Activated naive CD8-positive, alpha-beta T cell treated with anti-CD3 and anti-CD28 coated beads, Interleukin-2, amount 50 U/mL, for 24 hours (primary cell): ENCODE measurements at regions not wholly inside any gene's neighbourhood (a gene's known extent, or its start where the extent isn't known, plus 50 kb on each side); places are given as distances from the start of the nearest gene placed in this dataset.

Source experiments
- ATAC-seq: fragments of 150-1000 bp; cut with Tn5 transposase; one replicate; pipeline ENCODE4 v1.10.0; 2021
- DNase-seq: peaks from one replicate; pipeline ENCODE4 v3.0.0; 2021
- H3K27ac Mint-ChIP-seq: one replicate; pipeline ENCODE4 v1.8.0; 2021; ENCODE audit warnings: mild to moderate bottlenecking, mixed read lengths
- H3K27me3 Mint-ChIP-seq: one replicate; pipeline ENCODE4 v1.8.0; 2021; ENCODE audit warnings: mixed read lengths
- H3K36me3 Mint-ChIP-seq: one replicate; pipeline ENCODE4 v1.8.0; 2021; ENCODE audit warnings: low read depth, mixed read lengths
- H3K4me1 Mint-ChIP-seq: one replicate; pipeline ENCODE4 v1.8.0; 2021; ENCODE audit warnings: mixed read lengths
- H3K4me3 Mint-ChIP-seq: one replicate; pipeline ENCODE4 v1.8.0; 2021; ENCODE audit warnings: mild to moderate bottlenecking, moderate library complexity, mixed read lengths
- H3K9me3 Mint-ChIP-seq: one replicate; pipeline ENCODE4 v1.8.0; 2021; ENCODE audit warnings: mixed read lengths

GRCh38 chr3:35929158-35929557, 289.8 kb downstream of the ARPP21 start:
- no peak for DNase-seq
- Mint-ChIP-seq H3K36me3 (no peaks in the 10 kb centered on the region), H3K4me3 (no peak overlapping the region), H3K27ac (no peak overlapping the region), H3K4me1 (no peaks in the 10 kb centered on the region), H3K27me3 (no peaks in the 10 kb centered on the region), H3K9me3 (no peaks in the 10 kb centered on the region)
- ATAC-seq: no peak

- Mint-ChIP-seq H3K4me1 (no peaks in the 10 kb centered on the region), H3K9me3 (no peaks in the 10 kb centered on the region), H3K36me3 (no peaks in the 10 kb centered on the region), H3K27ac (no peak overlapping the region), H3K4me3 (no peak overlapping the region), H3K27me3 (no peaks in the 10 kb centered on the region)
- ATAC-seq: no peak
- no peak for DNase-seq
Measured at GRCh38 chr3:35931867-35932266, 292.5 kb downstream of the ARPP21 start.

- H3K4me3 Mint-ChIP-seq: no peak overlapping the region
- H3K4me1 Mint-ChIP-seq: no peaks in the 10 kb centered on the region
- H3K27ac Mint-ChIP-seq: no peak overlapping the region
- H3K9me3 Mint-ChIP-seq: no peaks in the 10 kb centered on the region
- H3K27me3 Mint-ChIP-seq: no peaks in the 10 kb centered on the region
- DNase-seq (no peak), ATAC-seq (no peak)
- no peaks in the 10 kb centered on the region for H3K36me3 Mint-ChIP-seq
Measured at GRCh38 chr3:35932995-35933394, 293.7 kb downstream of the ARPP21 start.

- no peak for DNase-seq
- H3K9me3 Mint-ChIP-seq: no peaks in the 10 kb centered on the region
- ATAC-seq: no peak
- H3K36me3 Mint-ChIP-seq: no peaks in the 10 kb centered on the region
- H3K27me3 Mint-ChIP-seq: no peaks in the 10 kb centered on the region
- no peak overlapping the region for H3K4me3 Mint-ChIP-seq
- no peaks in the 10 kb centered on the region for H3K4me1 Mint-ChIP-seq
- no peak overlapping the region for H3K27ac Mint-ChIP-seq
Measured at GRCh38 chr3:35936571-35936970, 297.2 kb downstream of the ARPP21 start.

- Mint-ChIP-seq H3K27ac (no peak overlapping the region), H3K9me3 (no peaks in the 10 kb centered on the region), H3K4me3 (no peak overlapping the region), H3K4me1 (peaks cover 9% of the 10 kb centered on the region), H3K27me3 (no peaks in the 10 kb centered on the region), H3K36me3 (no peaks in the 10 kb centered on the region)
- ATAC-seq (peak; percentile 78), DNase-seq (no peak)
Measured at GRCh38 chr3:35944926-35945710, 305.8 kb downstream of the ARPP21 start.

- Mint-ChIP-seq H3K4me3 (no peak overlapping the region), H3K27me3 (no peaks in the 10 kb centered on the region), H3K36me3 (no peaks in the 10 kb centered on the region), H3K9me3 (no peaks in the 10 kb centered on the region), H3K27ac (no peak overlapping the region), H3K4me1 (peaks cover 9% of the 10 kb centered on the region)
- DNase-seq: no peak
- no peak for ATAC-seq
Measured at GRCh38 chr3:35946121-35946853, 307.0 kb downstream of the ARPP21 start.

GRCh38 chr3:35946854-35947515, 307.7 kb downstream of the ARPP21 start:
- no peaks in the 10 kb centered on the region for H3K9me3 Mint-ChIP-seq
- no peak overlapping the region for H3K27ac Mint-ChIP-seq
- no peaks in the 10 kb centered on the region for H3K27me3 Mint-ChIP-seq
- H3K4me3 Mint-ChIP-seq: no peak overlapping the region
- peaks cover 9% of the 10 kb centered on the region for H3K4me1 Mint-ChIP-seq
- no peak for DNase-seq
- H3K36me3 Mint-ChIP-seq: no peaks in the 10 kb centered on the region
- ATAC-seq: no peak

GRCh38 chr3:35950021-35950420, 310.7 kb downstream of the ARPP21 start:
- Mint-ChIP-seq H3K9me3 (no peaks in the 10 kb centered on the region), H3K4me1 (peaks cover 5% of the 10 kb centered on the region), H3K27me3 (no peaks in the 10 kb centered on the region), H3K27ac (no peak overlapping the region), H3K4me3 (no peak overlapping the region), H3K36me3 (no peaks in the 10 kb centered on the region)
- DNase-seq (no peak), ATAC-seq (no peak)

- H3K27me3 Mint-ChIP-seq: peaks cover 2% of the 10 kb centered on the region
- ATAC-seq (no peak), DNase-seq (no peak)
- H3K9me3 Mint-ChIP-seq: no peaks in the 10 kb centered on the region
- no peak overlapping the region for H3K27ac Mint-ChIP-seq
- H3K36me3 Mint-ChIP-seq: no peaks in the 10 kb centered on the region
- no peaks in the 10 kb centered on the region for H3K4me1 Mint-ChIP-seq
- no peak overlapping the region for H3K4me3 Mint-ChIP-seq
Measured at GRCh38 chr3:35954413-35954812, 315.1 kb downstream of the ARPP21 start.

GRCh38 chr3:35965908-35966307, 326.6 kb downstream of the ARPP21 start:
- no peak overlapping the region for H3K4me3 Mint-ChIP-seq
- H3K27ac Mint-ChIP-seq: no peak overlapping the region
- peaks cover 3% of the 10 kb centered on the region for H3K4me1 Mint-ChIP-seq
- ATAC-seq (no peak), DNase-seq (no peak)
- H3K9me3 Mint-ChIP-seq: no peaks in the 10 kb centered on the region
- no peaks in the 10 kb centered on the region for H3K27me3 Mint-ChIP-seq
- no peaks in the 10 kb centered on the region for H3K36me3 Mint-ChIP-seq

GRCh38 chr3:35966629-35967464, 327.5 kb downstream of the ARPP21 start:
- DNase-seq (no peak), ATAC-seq (no peak)
- H3K4me1 Mint-ChIP-seq: peaks cover 3% of the 10 kb centered on the region
- H3K4me3 Mint-ChIP-seq: no peak overlapping the region
- no peaks in the 10 kb centered on the region for H3K9me3 Mint-ChIP-seq
- no peaks in the 10 kb centered on the region for H3K36me3 Mint-ChIP-seq
- no peaks in the 10 kb centered on the region for H3K27me3 Mint-ChIP-seq
- H3K27ac Mint-ChIP-seq: no peak overlapping the region

GRCh38 chr3:35968043-35968622, 328.8 kb downstream of the ARPP21 start:
- no peak for ATAC-seq
- Mint-ChIP-seq H3K36me3 (no peaks in the 10 kb centered on the region), H3K27ac (no peak overlapping the region), H3K27me3 (no peaks in the 10 kb centered on the region), H3K9me3 (peaks cover 4% of the 10 kb centered on the region), H3K4me3 (no peak overlapping the region), H3K4me1 (peaks cover 3% of the 10 kb centered on the region)
- DNase-seq: no peak

- Mint-ChIP-seq H3K9me3 (peaks cover 4% of the 10 kb centered on the region), H3K4me3 (no peak overlapping the region), H3K27me3 (no peaks in the 10 kb centered on the region), H3K27ac (no peak overlapping the region), H3K36me3 (no peaks in the 10 kb centered on the region), H3K4me1 (peaks cover 3% of the 10 kb centered on the region)
- ATAC-seq (no peak), DNase-seq (no peak)
Measured at GRCh38 chr3:35969406-35969805, 330.1 kb downstream of the ARPP21 start.

- Mint-ChIP-seq H3K27ac (no peak overlapping the region), H3K27me3 (no peaks in the 10 kb centered on the region), H3K36me3 (no peaks in the 10 kb centered on the region), H3K4me1 (peaks cover 3% of the 10 kb centered on the region), H3K4me3 (no peak overlapping the region), H3K9me3 (peaks cover 4% of the 10 kb centered on the region)
- no peak for ATAC-seq
- no peak for DNase-seq
Measured at GRCh38 chr3:35970793-35971192, 331.5 kb downstream of the ARPP21 start.
